Esophagus muscularis mucosa (tissue), 3 donors: ENCODE measurements at regions not wholly inside any gene's neighbourhood (a gene's known extent, or its start where the extent isn't known, plus 50 kb on each side); places are given as distances from the start of the nearest gene placed in this dataset.

Source experiments
- POLR2A ChIP-seq: fragments of 450-650 bp; IDR thresholded peaks from one replicate; pipeline ENCODE4 v1.6.1; 2017; ENCODE audit warnings: antibody characterized with exemption, moderate library complexity, mild to moderate bottlenecking, low read depth
- TF ChIP-seq, protein P1 (sequence below), 3 experiments: fragments of 200-600 bp in 2 of 3; fragments of 450-650 bp in 1 of 3; sonication (generic) in 2 of 3; IDR thresholded peaks; one replicate each; pipeline ENCODE4 v1.5.1; 2017 to 2019; ENCODE audit warnings: antibody characterized with exemption in 3 of 3, mild to moderate bottlenecking in 2 of 3, moderate library complexity in 1 of 3

DNA sequence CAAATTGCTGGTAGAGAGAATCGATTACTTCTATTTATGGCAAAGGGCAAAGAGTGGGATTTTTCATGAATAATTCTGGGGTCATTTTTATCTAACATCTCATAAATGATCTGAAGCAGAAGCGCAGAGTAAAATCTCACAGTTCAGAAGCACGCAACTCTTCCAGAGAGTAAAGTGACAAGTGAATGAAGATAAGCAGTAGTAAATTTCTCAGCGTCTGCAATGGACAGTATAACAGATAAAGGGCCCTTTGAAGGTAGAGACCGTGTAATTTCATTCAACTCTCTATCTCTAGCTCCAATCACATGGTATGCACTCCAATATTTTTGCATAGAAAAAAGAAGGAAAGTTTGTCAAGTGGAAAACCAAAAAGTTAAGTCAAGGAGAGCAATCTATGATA lies 521.1 kb upstream of the NECTIN3 start:
- TF ChIP-seq POLR2A = no peak
- TF ChIP-seq, protein P1, sequence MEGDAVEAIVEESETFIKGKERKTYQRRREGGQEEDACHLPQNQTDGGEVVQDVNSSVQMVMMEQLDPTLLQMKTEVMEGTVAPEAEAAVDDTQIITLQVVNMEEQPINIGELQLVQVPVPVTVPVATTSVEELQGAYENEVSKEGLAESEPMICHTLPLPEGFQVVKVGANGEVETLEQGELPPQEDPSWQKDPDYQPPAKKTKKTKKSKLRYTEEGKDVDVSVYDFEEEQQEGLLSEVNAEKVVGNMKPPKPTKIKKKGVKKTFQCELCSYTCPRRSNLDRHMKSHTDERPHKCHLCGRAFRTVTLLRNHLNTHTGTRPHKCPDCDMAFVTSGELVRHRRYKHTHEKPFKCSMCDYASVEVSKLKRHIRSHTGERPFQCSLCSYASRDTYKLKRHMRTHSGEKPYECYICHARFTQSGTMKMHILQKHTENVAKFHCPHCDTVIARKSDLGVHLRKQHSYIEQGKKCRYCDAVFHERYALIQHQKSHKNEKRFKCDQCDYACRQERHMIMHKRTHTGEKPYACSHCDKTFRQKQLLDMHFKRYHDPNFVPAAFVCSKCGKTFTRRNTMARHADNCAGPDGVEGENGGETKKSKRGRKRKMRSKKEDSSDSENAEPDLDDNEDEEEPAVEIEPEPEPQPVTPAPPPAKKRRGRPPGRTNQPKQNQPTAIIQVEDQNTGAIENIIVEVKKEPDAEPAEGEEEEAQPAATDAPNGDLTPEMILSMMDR (IDR thresholded peaks at IDR 0.05) = no peak
